ENCODE measurements at regions not wholly inside any gene's neighbourhood (a gene's known extent, or its start where the extent isn't known, plus 50 kb on each side); places are given as distances from the start of the nearest gene placed in this dataset.

- Histone ChIP-seq H2AFZ (ENCODE audit: low read length) (no peak overlapping the region), H3K27me3 (ENCODE audit: insufficient read depth, low read length) (no peaks in the 10 kb centered on the region), H3K4me1 (ENCODE audit: insufficient read depth, low read length, severe bottlenecking) (no peaks in the 10 kb centered on the region), H3K27ac (ENCODE audit: low read depth, low read length, poor library complexity, severe bottlenecking) (no peak overlapping the region), H3K9me3 (ENCODE audit: low read length) (peaks cover 21% of the 10 kb centered on the region), H3K9me2 (ENCODE audit: low read depth, low read length) (no peaks in the 10 kb centered on the region), H3K9ac (ENCODE audit: low read length) (no peak overlapping the region), H3K36me3 (ENCODE audit: insufficient read depth, low read length) (peaks cover 79% of the 10 kb centered on the region), H3F3A (ENCODE audit: insufficient read depth, low read length) (no peaks in the 10 kb centered on the region), H3K4me3 (ENCODE audit: low read depth, low read length, poor library complexity, severe bottlenecking) (no peak overlapping the region), H3K79me2 (ENCODE audit: insufficient read depth, low read length) (peaks cover 96% of the 10 kb centered on the region), H4K20me1 (ENCODE audit: insufficient read depth, low read length) (peaks cover 4% of the 10 kb centered on the region; the same call in 1 of the 2 replicates), H3K4me2 (ENCODE audit: low read length) (no peak overlapping the region)
- TF ChIP-seq EZH2 (IDR thresholded peaks at IDR 0.05; ENCODE audit: borderline replicate concordance, low read length) (no peak), CTCF (IDR thresholded peaks at IDR 0.05; ENCODE audit: low read length) (no peak)
Observed at GRCh38 chr13:50099473-50099872, 84.2 kb downstream of the KCNRG start.

- Histone ChIP-seq H3K36me3 (ENCODE audit: insufficient read depth, low read length) (peaks cover 73% of the 10 kb centered on the region), H3K9me3 (ENCODE audit: low read length) (peaks cover 21% of the 10 kb centered on the region), H2AFZ (ENCODE audit: low read length) (no peak overlapping the region), H3K4me2 (ENCODE audit: low read length) (no peak overlapping the region), H3K27me3 (ENCODE audit: insufficient read depth, low read length) (no peaks in the 10 kb centered on the region), H3K27ac (ENCODE audit: low read depth, low read length, poor library complexity, severe bottlenecking) (no peak overlapping the region), H3F3A (ENCODE audit: insufficient read depth, low read length) (no peaks in the 10 kb centered on the region), H3K9me2 (ENCODE audit: low read depth, low read length) (no peaks in the 10 kb centered on the region), H3K79me2 (ENCODE audit: insufficient read depth, low read length) (peaks cover 99% of the 10 kb centered on the region), H4K20me1 (ENCODE audit: insufficient read depth, low read length) (0 out of 2 replicates have a peak, but pooled peaks cover 3% of the 10 kb centered on the region), H3K4me3 (ENCODE audit: low read depth, low read length, poor library complexity, severe bottlenecking) (no peak overlapping the region), H3K9ac (ENCODE audit: low read length) (no peak overlapping the region), H3K4me1 (ENCODE audit: insufficient read depth, low read length, severe bottlenecking) (peaks cover 8% of the 10 kb centered on the region)
- TF ChIP-seq CTCF (IDR thresholded peaks at IDR 0.05; ENCODE audit: low read length): no peak
- no peak for TF ChIP-seq EZH2 (IDR thresholded peaks at IDR 0.05; ENCODE audit: borderline replicate concordance, low read length)
Observed at GRCh38 chr13:50101590-50101989, 86.3 kb downstream of the KCNRG start.

- Histone ChIP-seq H3K36me3 (ENCODE audit: insufficient read depth, low read length) (peaks cover 53% of the 10 kb centered on the region), H3K4me2 (ENCODE audit: low read length) (no peak overlapping the region), H3K79me2 (ENCODE audit: insufficient read depth, low read length) (peaks cover 98% of the 10 kb centered on the region), H2AFZ (ENCODE audit: low read length) (no peak overlapping the region), H3F3A (ENCODE audit: insufficient read depth, low read length) (no peaks in the 10 kb centered on the region), H3K4me1 (ENCODE audit: insufficient read depth, low read length, severe bottlenecking) (peaks cover 33% of the 10 kb centered on the region), H3K4me3 (ENCODE audit: low read depth, low read length, poor library complexity, severe bottlenecking) (no peak overlapping the region), H4K20me1 (ENCODE audit: insufficient read depth, low read length) (0 out of 2 replicates have a peak, but pooled peaks cover 3% of the 10 kb centered on the region), H3K27me3 (ENCODE audit: insufficient read depth, low read length) (no peaks in the 10 kb centered on the region), H3K9me2 (ENCODE audit: low read depth, low read length) (no peaks in the 10 kb centered on the region), H3K9me3 (ENCODE audit: low read length) (peaks cover 2% of the 10 kb centered on the region; the same call in 1 of the 2 replicates), H3K9ac (ENCODE audit: low read length) (no peak overlapping the region), H3K27ac (ENCODE audit: low read depth, low read length, poor library complexity, severe bottlenecking) (no peak overlapping the region)
- TF ChIP-seq CTCF (IDR thresholded peaks at IDR 0.05; ENCODE audit: low read length) (no peak), EZH2 (IDR thresholded peaks at IDR 0.05; ENCODE audit: borderline replicate concordance, low read length) (no peak)
Observed at GRCh38 chr13:50104493-50104892, 89.2 kb downstream of the KCNRG start.

Data from OCI-LY1 (cell line).